IMR-90 (cell line): ENCODE measurements at regions not wholly inside any gene's neighbourhood (a gene's known extent, or its start where the extent isn't known, plus 50 kb on each side); places are given as distances from the start of the nearest gene placed in this dataset.

Source experiments
- ATAC-seq: fragments of 200-7000 bp; cut with Tn5 transposase; 2 replicates; pipeline ENCODE4 v1.9.1; 2020; ENCODE audit warnings: low read depth, mild to moderate bottlenecking, moderate library complexity
- BruUV-seq: library from RNA; stranded (reverse); fragments of 400-500 nt; replicated peaks from 2 replicates; lab custom pipeline; 2021; lab: Mats Ljungman, UMichigan
- CTCF ChIA-PET: fragments of 300-600 bp; formaldehyde crosslinking; extraction: SDS; loops from one replicate; lab custom pipeline; 2021; ENCODE audit warnings: antibody characterized with exemption; lab: Yijun Ruan, JAX
- POLR2A ChIA-PET: fragments of 300-600 bp; sonication (Branson Sonifier 250); formaldehyde crosslinking; loops from one replicate; lab custom pipeline; 2022; ENCODE audit warnings: antibody characterized with exemption; ENCODE audit not compliant: unreplicated experiment; lab: Charles Lee
- DNase-seq: peaks from one replicate; pipeline ENCODE4 v3.0.0; 2013
- H2AFZ ChIP-seq: replicated peaks from 2 replicates; pipeline ENCODE3; 2013; ENCODE audit warnings: low read length, mild to moderate bottlenecking; ENCODE audit not compliant: poor library complexity
- H2AK5ac ChIP-seq: 2 replicates; pipeline ENCODE4 v1.6.1; 2013; ENCODE audit warnings: low read depth, low read length, inconsistent platforms
- H2AK9ac ChIP-seq: replicated peaks from 2 replicates; pipeline ENCODE3; 2013; ENCODE audit warnings: mild to moderate bottlenecking, low read depth, low read length, moderate library complexity; ENCODE audit not compliant: poor library complexity
- H2BK120ac ChIP-seq: 2 replicates; pipeline ENCODE4 v1.6.1; 2013; ENCODE audit warnings: low read depth, low read length, inconsistent platforms
- H2BK15ac ChIP-seq: 3 replicates; pipeline ENCODE4 v1.6.1; 2013; ENCODE audit warnings: low read depth, low read length, inconsistent platforms
- H2BK20ac ChIP-seq: 2 replicates; pipeline ENCODE4 v1.6.1; 2013; ENCODE audit warnings: low read depth, mild to moderate bottlenecking, inconsistent platforms, low read length, moderate library complexity
- H2BK5ac ChIP-seq: 2 replicates; pipeline ENCODE4 v1.6.1; 2013; ENCODE audit warnings: mild to moderate bottlenecking, low read depth, low read length, inconsistent platforms; ENCODE audit not compliant: poor library complexity, severe bottlenecking
- H3K14ac ChIP-seq: replicated peaks from 2 replicates; pipeline ENCODE4 v1.6.1; 2013; ENCODE audit warnings: low read depth, low read length, inconsistent platforms
- H3K18ac ChIP-seq: 2 replicates; pipeline ENCODE4 v1.6.1; 2013; ENCODE audit warnings: low read depth, low read length, control low read depth
- H3K23ac ChIP-seq: 2 replicates; pipeline ENCODE4 v1.6.1; 2013; ENCODE audit warnings: low read depth, low read length, inconsistent platforms
- H3K27ac ChIP-seq: 2 replicates; pipeline ENCODE4 v1.5.1; 2013; ENCODE audit warnings: mild to moderate bottlenecking, control low read depth, low read length; ENCODE audit not compliant: insufficient read depth
- H3K27me3 ChIP-seq: 2 replicates; pipeline ENCODE4 v1.6.1; 2013; ENCODE audit warnings: low read length; ENCODE audit not compliant: control insufficient read depth, insufficient read depth
- H3K36me3 ChIP-seq: 2 replicates; pipeline ENCODE4 v1.6.1; 2013; ENCODE audit warnings: low read length, mixed read lengths; ENCODE audit not compliant: control insufficient read depth, insufficient read depth
- H3K4ac ChIP-seq: 2 replicates; pipeline ENCODE4 v1.6.1; 2013; ENCODE audit warnings: low read depth, low read length, inconsistent platforms
- H3K4me1 ChIP-seq: 2 replicates; pipeline ENCODE4 v1.6.1; 2013; ENCODE audit warnings: low read length, mixed read lengths; ENCODE audit not compliant: control insufficient read depth, insufficient read depth
- H3K4me2 ChIP-seq: 2 replicates; pipeline ENCODE4 v1.6.1; 2013; ENCODE audit warnings: low read depth, mild to moderate bottlenecking, control low read depth, low read length, moderate library complexity
- H3K4me3 ChIP-seq: 2 replicates; pipeline ENCODE4 v1.5.1; 2013; ENCODE audit warnings: low read depth, mild to moderate bottlenecking, control low read depth, low read length, moderate library complexity; ENCODE audit not compliant: insufficient read depth
- H3K56ac ChIP-seq: 2 replicates; pipeline ENCODE4 v1.6.1; 2013; ENCODE audit warnings: low read length, inconsistent platforms; ENCODE audit not compliant: insufficient read depth; ENCODE audit errors: extremely low read depth
- H3K79me1 ChIP-seq, 2 experiments: 2 replicates each; pipeline ENCODE4 v1.6.1; 2013; ENCODE audit warnings: low read length in 2 of 2, inconsistent platforms in 1 of 2, low read depth in 1 of 2
- H3K9ac ChIP-seq: 2 replicates; pipeline ENCODE4 v1.6.1; 2013; ENCODE audit warnings: low read depth, low read length, control low read depth
- H3K9me1 ChIP-seq: 2 replicates; pipeline ENCODE4 v1.6.1; 2013; ENCODE audit warnings: low read length, inconsistent platforms; ENCODE audit not compliant: insufficient read depth
- H3K9me3 ChIP-seq: 2 replicates; pipeline ENCODE4 v1.6.1; 2013; ENCODE audit warnings: low read length; ENCODE audit not compliant: control insufficient read depth, insufficient read depth
- H4K20me1 ChIP-seq: 2 replicates; pipeline ENCODE4 v1.6.1; 2013; ENCODE audit warnings: low read length, inconsistent platforms; ENCODE audit not compliant: insufficient read depth
- H4K5ac ChIP-seq: 2 replicates; pipeline ENCODE4 v1.6.1; 2013; ENCODE audit warnings: mild to moderate bottlenecking, low read depth, low read length, control low read depth
- H4K8ac ChIP-seq, 2 experiments: 2 replicates each; pipeline ENCODE4 v1.6.1; 2013; ENCODE audit warnings: low read depth in 2 of 2, low read length in 2 of 2, control low read depth in 1 of 2, inconsistent platforms in 1 of 2
- H4K91ac ChIP-seq: 2 replicates; pipeline ENCODE4 v1.6.1; 2013; ENCODE audit warnings: low read depth, low read length, inconsistent platforms; ENCODE audit not compliant: insufficient read depth
- BHLHE40 ChIP-seq: fragments of 150-350 bp; IDR thresholded peaks from 2 replicates; pipeline ENCODE4 v1.6.1; 2016; ENCODE audit warnings: mild to moderate bottlenecking, low read depth, low read length
- CEBPB ChIP-seq: IDR thresholded peaks from 2 replicates; pipeline ENCODE4 v1.6.1; 2012; ENCODE audit warnings: low read depth, low read length, improper control_type of control experiment
- MAFK ChIP-seq: IDR thresholded peaks from 2 replicates; pipeline ENCODE4 v1.6.1; 2012; ENCODE audit warnings: low read depth, low read length, improper control_type of control experiment
- MAZ ChIP-seq: IDR thresholded peaks from 2 replicates; pipeline ENCODE4 v1.6.1; 2012; ENCODE audit warnings: low read depth, mild to moderate bottlenecking, low read length, improper control_type of control experiment, moderate library complexity, borderline replicate concordance
- POLR2A ChIP-seq: IDR thresholded peaks from 2 replicates; pipeline ENCODE4 v1.6.1; 2012; ENCODE audit warnings: mild to moderate bottlenecking, low read depth, low read length
- RAD21 ChIP-seq: IDR thresholded peaks from 2 replicates; pipeline ENCODE4 v1.6.1; 2012; ENCODE audit warnings: low read length, improper control_type of control experiment
- RCOR1 ChIP-seq: IDR thresholded peaks from 2 replicates; pipeline ENCODE4 v1.6.1; 2012; ENCODE audit warnings: mild to moderate bottlenecking, low read length, improper control_type of control experiment; ENCODE audit not compliant: insufficient replicate concordance
- RFX5 ChIP-seq: IDR thresholded peaks from 2 replicates; pipeline ENCODE4 v1.8.0; 2012; ENCODE audit warnings: low read depth, mild to moderate bottlenecking, low read length, moderate library complexity
- WGBS, 2 experiments: methylation state at CpG; one replicate each; pipeline versions ENCODE4 v1.1.5 to v1.1.7; 2013; ENCODE audit warnings: missing lambda C conversion rate in 2 of 2; ENCODE audit not compliant: insufficient read length in 1 of 2; ENCODE audit errors: extremely low coverage in 2 of 2; 5-methylcytosine and 5-hydroxymethylcytosine counted together
- dilution Hi-C: fragments of 300-500 bp; cut with HindIII; formaldehyde crosslinking; loops from one replicate; pipeline ENCODE4 v1.14.3; 2018; ENCODE audit warnings: low sequenced_read_pairs; ENCODE audit not compliant: unreplicated experiment
- in situ Hi-C: fragments of 300-500 bp; cut with MboI; formaldehyde crosslinking; loops from 3 replicates; pipeline ENCODE4 v1.14.3; 2019; ENCODE audit warnings: low sequenced_read_pairs, inconsistent platforms, mixed read lengths
- intact Hi-C: fragments of 100-400 bp; cut with micrococcal nuclease; formaldehyde crosslinking; loops from 2 replicates; pipeline ENCODE4 v1.10.0; 2022
- TF ChIP-seq, protein P1 (sequence below): conservative IDR thresholded peaks from 2 replicates; pipeline ENCODE4 v1.5.1; 2012; ENCODE audit warnings: mild to moderate bottlenecking, low read depth, low read length, improper control_type of control experiment

DNA sequence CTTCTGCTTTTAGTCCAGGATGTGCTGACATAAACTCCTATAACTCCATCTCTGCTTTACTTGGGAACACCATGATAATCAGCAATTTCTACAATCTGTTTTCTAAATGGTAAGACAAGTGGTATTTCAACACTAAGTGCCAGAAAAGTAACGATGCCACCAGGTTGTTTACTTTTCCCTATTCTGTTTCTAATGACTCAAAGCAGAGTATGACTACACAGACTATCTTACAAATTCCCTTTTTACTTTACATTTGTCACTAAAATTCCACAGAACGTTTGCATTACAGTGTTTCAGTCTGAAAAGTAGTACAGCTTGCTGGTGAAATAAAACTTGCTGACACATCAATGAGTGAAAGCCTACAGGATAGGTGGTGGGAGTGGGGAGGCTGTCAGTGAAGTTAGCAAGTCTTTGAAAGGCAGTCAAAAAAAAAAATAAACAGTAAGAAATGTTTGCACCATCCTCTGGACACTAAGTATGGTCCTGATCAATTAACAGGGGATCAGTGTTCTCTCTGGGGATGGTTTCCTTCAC lies 186.5 kb downstream of the LURAP1L start:
- no peak overlapping the region for H3K4me3 ChIP-seq
- peaks cover 8% of the 10 kb centered on the region; the same call in 1 of the 2 replicates for H3K4me1 ChIP-seq
- ChIA-PET POLR2A (no interaction called here), CTCF (interaction anchor here (0.6 to 0.9 kb wide), 2 partner anchors 9 to 94 kb away, joined by 3 to 4 read pairs; no protein-coding TSS in a partner anchor)
- no peak overlapping the region for H2AK9ac ChIP-seq
- peak overlapping the region; percentile 44; the same call in 1 of the 2 replicates for H2BK20ac ChIP-seq
- H3K4me2 ChIP-seq, result peak overlapping the region; percentile 16; the same call in 1 of the 2 replicates
- no peak overlapping the region; the same call in 1 of the 2 replicates for H3K23ac ChIP-seq
- dilution Hi-C loops, result no loop called here
- H4K8ac ChIP-seq, result no peak overlapping the region
- H2BK120ac ChIP-seq, result no peak overlapping the region
- H3K27me3 ChIP-seq, result no peaks in the 10 kb centered on the region
- H2BK15ac ChIP-seq, result no peak overlapping the region
- H3K9me3 ChIP-seq, result no peaks in the 10 kb centered on the region
- TF ChIP-seq POLR2A (no peak), RCOR1 (no peak), MAZ (no peak), RFX5 (no peak), CEBPB (peak; percentile 18; the same call in 1 of the 2 replicates), RAD21 (no peak), MAFK (peak; percentile 63), BHLHE40 (no peak)
- TF ChIP-seq, protein P1, sequence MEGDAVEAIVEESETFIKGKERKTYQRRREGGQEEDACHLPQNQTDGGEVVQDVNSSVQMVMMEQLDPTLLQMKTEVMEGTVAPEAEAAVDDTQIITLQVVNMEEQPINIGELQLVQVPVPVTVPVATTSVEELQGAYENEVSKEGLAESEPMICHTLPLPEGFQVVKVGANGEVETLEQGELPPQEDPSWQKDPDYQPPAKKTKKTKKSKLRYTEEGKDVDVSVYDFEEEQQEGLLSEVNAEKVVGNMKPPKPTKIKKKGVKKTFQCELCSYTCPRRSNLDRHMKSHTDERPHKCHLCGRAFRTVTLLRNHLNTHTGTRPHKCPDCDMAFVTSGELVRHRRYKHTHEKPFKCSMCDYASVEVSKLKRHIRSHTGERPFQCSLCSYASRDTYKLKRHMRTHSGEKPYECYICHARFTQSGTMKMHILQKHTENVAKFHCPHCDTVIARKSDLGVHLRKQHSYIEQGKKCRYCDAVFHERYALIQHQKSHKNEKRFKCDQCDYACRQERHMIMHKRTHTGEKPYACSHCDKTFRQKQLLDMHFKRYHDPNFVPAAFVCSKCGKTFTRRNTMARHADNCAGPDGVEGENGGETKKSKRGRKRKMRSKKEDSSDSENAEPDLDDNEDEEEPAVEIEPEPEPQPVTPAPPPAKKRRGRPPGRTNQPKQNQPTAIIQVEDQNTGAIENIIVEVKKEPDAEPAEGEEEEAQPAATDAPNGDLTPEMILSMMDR, result no peak
- ATAC-seq (peak; percentile 38), DNase-seq (peak; percentile 28)
- H3K56ac ChIP-seq, result no peak overlapping the region
- H3K9ac ChIP-seq, result no peak overlapping the region
- H3K27ac ChIP-seq, result no peak overlapping the region
- in situ Hi-C loops, result no loop called here
- H3K4ac ChIP-seq, result no peak overlapping the region
- H3K9me1 ChIP-seq, result no peaks in the 10 kb centered on the region
- no TSS peak for BruUV-seq
- H2AFZ ChIP-seq, result no peak overlapping the region
- H3K14ac ChIP-seq, result no peak overlapping the region
- no CpG with 5 or more reads among the region's 2 CpGs for whole genome bisulfite sequencing, 2 experiments
- peak overlapping the region; percentile 46; the same call in 1 of the 2 replicates for H3K18ac ChIP-seq
- H2AK5ac ChIP-seq, result no peak overlapping the region
- no peak overlapping the region for H4K91ac ChIP-seq
- no peak overlapping the region for H4K5ac ChIP-seq
- intact Hi-C loops, result no loop called here
- no peak overlapping the region for H2BK5ac ChIP-seq
- H3K36me3 ChIP-seq, result no peaks in the 10 kb centered on the region
- no peaks in the 10 kb centered on the region for H3K79me1 ChIP-seq
- no peaks in the 10 kb centered on the region for H4K20me1 ChIP-seq
